HG02852 (cell line): ENCODE measurements at regions not wholly inside any gene's neighbourhood (a gene's known extent, or its start where the extent isn't known, plus 50 kb on each side); places are given as distances from the start of the nearest gene placed in this dataset.
"Not testable (repeated sequence)": the region's sequence is repeated elsewhere in the genome, so short reads cannot be mapped to it uniquely, and the experiment has no call there.

ENCODE experiments used
- ATAC-seq: cut with Tn5 transposase; IDR thresholded peaks from one replicate; pipeline ENCODE4 v1.9.1; 2021; ENCODE audit warnings: mild to moderate bottlenecking, moderate library complexity; ENCODE audit not compliant: unreplicated experiment

DNA sequence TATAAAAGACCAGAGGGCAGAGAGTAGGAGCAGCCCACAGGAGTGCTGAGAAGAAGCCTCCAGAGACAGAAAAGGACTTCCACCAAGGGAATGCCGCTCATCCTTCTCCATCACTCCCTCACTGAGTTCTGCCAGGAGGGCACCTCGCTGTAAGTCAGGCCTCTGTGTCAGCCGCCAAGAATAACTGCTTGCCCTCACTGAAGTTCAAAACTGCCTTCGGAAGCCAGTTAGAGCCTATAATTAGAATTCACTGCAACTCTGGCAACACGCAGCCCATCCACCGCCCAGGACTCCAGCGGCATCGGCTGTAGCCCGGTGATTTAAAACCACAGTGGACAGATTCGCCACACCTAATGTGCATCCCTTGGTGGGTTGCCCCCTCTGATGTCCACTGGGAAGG lies 281.8 kb upstream of the ZNF507 start:
- ATAC-seq, result no peak

DNA sequence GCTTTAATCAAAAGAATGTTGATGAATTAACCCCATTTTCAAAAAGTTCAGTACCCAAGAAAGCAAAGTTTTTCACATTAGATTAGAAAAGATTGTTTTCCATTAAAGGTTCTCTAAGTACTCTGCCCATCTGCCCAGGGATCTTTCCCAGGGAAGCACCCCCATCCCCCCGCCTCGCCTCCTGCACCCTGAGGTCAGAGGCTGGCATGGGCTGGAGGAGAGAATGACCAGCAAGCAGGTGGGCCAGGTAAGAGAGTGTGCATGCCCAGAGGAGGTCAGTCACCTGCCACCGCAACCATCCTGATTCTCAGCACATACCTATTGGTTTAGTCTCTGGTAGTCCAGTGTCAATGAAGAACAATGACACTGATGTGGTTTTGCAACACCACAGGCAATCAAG lies 279.4 kb upstream of the ZNF507 start:
- ATAC-seq, result no peak

DNA sequence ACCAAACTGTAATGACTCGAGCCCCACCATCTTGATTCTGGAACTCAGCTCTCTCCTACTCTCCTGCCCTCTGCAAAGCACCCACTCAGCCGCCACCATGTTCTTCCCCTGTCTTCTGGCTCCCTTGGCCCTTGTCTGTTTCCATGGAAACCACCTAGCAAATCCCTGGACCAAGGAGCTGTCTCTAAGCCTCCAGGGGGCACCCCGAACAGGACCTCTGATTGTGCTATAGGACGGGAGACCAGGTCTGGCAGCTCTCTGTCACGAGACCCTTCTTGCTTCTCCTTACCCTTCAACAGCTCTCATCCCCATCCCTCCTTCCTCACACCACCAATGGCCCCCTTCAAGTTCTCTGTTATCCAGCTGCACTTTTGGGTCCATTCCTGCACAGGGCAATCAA lies 277.7 kb upstream of the ZNF507 start:
- ATAC-seq, result no peak

DNA sequence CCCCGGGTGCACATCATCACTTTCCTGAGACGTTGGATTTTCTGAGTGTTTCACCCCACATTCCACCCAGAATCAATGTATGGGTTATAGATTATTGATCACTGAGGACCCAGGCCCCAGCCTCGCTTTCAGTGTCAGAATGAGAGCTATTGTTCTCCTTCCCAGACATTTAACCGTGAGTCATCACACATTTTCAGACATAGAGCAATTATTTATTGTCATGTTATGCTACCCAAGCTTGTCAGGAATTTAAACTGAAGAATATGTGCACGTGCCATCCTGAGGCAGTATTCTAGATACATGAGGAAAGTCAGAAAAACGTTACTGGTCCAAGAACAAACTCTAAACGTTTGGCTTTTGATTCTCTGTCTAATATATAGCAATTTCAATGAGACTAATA lies 276.6 kb upstream of the ZNF507 start:
- no peak for ATAC-seq

DNA sequence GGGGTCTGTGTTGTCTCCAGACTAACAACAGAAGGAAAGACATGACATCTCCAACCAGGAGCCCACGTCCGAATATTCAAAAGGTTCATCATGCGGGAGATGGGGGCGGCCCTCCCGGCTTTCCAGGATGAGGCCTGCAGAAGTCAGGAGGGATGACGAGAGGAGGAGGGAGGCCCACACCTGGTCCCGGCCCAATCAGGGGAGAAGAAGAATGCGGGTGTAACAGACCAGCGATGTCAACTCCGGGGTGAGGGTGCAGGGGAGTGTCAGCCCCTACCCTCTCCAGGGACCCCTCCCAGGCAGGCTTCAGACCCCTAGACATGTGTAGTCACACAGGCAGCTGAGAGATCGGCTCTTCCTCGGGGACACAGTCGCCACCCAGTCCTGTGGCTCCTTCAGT lies 275.3 kb upstream of the ZNF507 start:
- no peak for ATAC-seq

DNA sequence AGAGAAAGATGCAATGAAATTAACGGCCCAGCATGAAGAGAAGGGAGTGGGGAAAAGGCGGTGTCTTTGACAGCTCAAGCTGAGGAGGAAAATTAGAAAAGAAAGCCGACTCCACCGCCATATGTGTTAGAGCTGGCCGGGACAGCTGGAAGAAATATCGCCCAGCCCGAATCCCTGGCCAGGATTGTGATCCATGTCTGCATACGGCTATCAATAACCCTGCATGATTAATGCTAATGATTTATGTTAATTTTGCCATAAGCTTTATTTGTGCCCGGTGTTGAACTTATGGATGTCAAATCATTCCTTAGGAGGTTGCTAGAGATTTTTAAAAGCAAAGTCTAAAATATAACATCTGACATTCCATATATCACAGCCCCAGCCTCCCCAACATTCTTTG lies 263.4 kb upstream of the ZNF507 start:
- ATAC-seq, result no peak

DNA sequence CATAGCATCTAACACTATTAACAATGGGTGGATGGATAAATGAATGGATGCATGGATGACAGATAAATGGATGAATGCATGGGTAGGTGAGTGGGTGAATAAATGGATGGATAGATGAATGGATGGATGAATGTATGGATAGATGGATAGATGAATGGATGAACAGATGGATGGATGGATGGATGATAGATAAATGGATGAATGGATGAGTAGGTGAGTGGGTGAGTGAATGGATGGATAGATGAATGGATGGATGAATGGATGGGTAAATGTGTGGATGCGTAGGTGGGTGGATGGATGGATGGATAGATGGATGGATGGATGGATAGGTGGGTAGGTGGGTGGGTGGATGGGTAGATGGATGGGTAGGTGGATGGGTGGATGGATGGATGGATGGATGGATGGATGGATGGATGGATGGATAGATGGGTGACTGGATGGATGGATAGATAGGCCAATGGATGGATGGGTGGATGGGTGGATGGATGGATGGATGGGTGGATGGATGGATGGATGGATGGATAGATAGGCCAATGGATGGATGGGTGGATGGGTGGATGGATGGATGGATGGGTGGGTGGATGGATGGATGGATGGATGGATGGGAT lies 260.6 kb upstream of the ZNF507 start:
- not testable (repeated sequence) for ATAC-seq

DNA sequence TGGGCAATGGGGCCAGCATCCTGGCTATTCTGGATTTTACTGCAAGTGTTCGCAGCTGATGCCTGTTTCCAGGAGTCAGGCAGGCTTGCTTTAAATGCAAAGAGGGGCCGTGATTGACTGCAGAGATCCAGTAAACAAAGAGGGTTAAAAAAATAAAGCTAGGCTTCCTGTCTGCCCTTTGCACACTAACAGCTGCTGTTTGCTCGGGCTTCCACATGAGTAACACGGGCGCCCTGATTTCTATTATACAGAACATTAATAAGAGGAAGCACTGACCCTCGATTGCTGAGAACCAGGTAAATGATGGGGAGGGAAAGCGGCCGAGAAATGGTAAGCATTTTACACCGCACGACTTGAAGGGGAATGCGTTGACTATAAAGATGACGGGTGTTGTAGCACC lies 254.2 kb upstream of the ZNF507 start:
- ATAC-seq, result no peak

DNA sequence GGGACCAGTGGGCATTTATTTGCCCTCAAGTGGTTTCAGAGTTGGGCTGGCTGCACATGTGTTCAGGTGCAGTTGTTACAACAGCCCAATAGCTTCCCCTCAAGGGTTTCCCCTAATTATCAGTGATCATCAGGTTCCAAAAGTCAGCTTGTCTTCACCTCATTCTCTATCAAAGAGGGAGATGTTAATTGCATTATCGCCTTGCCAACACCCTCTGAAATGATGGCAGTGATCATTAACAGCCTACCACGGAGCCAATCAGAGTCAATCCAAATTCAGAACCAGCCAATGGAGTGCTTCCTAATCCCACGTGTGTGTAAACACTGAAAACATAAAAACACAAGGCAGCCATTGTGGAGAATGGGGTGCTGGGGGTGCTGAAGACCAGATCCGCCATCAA lies 248.4 kb upstream of the ZNF507 start:
- ATAC-seq, result no peak

DNA sequence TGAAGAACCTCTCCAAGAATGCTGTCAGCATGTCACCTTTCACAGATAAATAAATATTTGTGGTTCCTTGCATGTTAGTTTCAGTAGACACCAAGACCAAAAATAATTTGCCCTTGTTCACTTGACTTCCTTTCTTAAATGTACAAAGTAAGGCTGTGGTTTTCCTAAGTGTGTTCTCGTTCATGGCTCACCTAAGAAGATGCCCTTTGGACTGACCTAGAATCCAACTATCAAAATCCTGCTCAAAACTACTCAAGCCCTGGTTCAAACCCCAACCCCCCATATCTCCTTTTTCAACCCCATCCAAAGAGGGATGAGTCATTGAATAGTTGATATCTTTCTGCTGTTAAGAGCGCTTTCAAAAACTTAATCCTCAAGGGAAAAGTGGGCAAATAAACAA lies 247.8 kb upstream of the ZNF507 start:
- no peak for ATAC-seq

DNA sequence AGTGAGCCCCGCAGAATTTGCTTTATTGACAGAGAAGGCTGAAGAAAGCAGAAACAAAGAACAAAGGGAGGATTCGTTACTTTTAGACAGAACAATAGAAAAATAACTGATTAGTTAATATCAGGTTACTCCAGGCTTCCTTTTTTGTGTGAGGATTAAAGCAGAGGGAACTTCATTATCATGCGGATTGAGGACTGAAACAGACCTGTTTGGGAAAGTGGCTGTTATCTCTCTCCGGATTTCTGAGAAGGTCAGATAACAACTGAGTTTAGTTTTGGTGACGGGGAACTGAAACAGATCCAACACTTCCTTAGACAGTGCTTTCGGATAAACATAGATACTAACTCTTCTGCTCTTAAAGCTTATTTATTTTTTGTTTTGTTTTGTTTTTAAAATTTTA lies 246.4 kb upstream of the ZNF507 start:
- no peak for ATAC-seq

DNA sequence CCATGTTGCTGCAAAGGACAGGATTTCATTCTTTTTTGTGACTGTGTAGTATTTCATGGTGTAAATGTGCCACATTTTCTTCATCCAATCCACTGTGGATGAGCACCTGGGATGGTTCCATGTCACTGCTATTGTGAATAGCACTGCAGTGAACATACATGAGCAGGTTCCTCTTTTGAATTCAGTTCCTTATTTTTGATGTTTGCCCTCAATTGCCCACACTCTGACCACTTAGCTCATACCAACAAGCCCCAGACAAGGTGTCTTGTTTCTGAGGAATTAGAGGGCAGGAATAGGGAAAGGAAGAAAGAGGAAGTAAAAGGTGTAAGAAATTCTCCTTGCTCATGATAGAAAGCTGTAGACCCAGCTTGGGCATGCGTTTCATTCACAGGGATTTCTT lies 244.2 kb upstream of the ZNF507 start:
- no peak for ATAC-seq

DNA sequence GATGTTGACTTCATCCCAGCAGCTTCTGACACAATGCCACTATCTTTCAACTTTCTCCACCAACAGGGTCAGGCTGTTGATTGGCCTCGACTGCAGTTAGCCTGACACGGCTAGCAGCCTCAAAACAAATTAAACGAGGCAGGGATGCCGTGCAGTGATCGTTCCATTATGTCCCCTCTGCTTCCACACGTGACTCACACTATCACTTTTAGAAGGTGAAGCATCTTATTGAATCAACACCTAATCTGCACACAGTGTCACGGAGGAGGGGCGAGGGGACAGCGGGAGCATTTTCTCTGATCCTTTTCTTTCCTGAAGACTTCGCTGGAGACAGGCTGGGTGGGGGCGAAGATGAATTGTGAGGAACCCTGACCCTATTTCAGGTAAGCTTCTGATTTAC lies 241.9 kb upstream of the ZNF507 start:
- ATAC-seq, result no peak

DNA sequence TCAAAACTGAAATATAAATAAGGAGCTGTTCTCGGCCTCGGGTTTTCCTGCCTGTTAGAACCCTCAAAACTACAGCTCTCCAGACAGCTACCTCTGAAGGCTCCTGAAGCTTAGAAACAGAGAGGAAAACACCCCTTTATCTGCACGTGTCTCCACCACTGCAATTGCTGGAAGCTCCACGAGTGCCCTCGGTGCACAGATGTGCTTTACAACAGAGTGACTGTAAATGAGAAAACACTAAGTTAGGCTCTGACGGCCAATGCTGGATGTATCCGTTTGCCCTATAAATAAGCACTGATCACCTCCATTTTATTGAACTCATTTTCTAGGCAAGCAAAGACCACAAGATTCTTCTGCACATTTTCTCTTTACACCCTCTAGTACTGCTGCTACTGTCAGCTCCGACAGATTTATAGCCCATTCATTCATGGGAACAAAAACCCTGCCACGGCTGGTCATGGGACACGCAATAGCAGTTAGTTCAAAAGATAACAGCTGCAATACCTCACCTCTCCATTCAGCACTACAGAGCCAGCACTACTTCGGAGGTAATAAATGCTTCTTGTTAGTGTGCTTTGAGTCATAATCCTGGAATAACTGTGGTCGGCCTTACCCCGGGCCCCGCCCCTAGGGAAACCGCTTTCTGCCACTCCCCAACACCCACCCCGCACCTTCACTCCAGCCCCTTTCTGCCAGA lies 241.1 kb upstream of the ZNF507 start:
- ATAC-seq, result no peak

DNA sequence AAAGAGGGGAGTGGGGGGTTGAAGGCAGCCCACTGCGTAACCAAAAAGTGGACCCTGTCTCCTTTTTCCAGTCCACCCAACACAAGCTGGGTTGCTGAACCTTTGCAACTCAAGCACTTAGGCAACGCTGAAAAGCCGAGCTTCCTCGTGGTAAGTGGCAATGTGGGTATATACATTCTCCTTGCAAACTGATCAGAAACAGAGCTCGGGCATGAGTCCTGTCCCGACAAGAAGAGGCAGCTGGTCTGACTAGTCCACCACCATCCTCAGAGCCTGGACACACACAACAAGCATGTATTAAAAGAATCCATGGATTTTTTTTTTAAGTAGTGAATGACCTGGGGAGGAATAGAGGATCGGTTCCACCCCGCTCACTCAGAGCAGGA lies 240.6 kb upstream of the ZNF507 start:
- no peak for ATAC-seq

DNA sequence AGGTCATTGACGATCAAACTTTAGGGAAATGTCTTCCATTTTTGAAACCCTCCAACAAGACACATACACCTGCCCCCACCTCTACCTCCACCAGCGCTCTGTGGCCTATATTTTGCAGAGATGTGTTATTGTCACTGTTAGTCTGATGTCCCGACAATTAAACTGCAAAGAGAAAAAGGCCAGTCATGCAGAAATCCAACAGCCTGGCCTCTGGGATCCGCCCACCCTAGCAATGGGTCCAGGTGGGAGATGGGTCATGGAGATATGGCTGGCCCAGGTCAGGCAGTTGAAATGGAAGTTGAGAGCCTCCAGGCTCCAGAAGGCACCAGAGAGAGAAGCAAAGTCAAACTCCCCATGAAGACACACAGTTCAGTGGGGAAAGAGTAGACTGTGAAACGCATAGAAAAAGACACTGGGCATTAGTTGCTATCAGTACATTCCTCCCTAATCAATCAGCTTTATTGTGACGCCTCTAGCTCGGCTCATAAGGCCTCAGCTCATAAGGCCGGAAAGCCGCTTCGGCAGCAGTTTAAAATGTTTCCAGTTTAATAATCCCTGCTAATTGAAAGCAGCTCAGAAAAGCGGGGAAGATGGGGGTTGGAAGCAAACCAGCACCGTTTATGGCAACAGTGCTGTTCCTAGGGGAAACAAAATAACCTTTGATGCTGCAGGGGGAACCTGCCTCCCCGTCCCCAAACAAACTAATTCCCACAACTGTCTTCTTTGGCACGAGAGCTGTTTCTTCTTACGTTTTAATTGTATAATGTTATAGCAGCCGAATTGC lies 239.7 kb upstream of the ZNF507 start:
- no peak for ATAC-seq

DNA sequence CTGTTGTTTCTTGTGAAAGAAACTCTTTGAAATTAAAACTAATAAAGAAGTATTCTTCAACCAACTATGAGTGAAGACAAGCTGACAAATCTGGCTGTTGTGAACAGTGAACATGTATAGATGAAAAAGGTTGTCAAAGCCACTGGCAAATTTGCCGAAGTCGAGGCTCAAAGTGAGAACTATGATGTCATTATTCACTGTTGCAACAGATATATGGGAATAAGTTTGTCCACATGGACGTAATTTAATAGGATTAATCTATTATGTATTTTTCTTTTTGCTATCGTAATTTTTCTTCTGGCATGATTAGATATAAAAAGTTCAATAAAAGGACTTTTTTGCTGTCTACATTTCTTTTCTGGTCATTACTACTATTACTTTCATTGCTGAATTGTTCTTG lies 223.2 kb upstream of the ZNF507 start:
- no peak for ATAC-seq

DNA sequence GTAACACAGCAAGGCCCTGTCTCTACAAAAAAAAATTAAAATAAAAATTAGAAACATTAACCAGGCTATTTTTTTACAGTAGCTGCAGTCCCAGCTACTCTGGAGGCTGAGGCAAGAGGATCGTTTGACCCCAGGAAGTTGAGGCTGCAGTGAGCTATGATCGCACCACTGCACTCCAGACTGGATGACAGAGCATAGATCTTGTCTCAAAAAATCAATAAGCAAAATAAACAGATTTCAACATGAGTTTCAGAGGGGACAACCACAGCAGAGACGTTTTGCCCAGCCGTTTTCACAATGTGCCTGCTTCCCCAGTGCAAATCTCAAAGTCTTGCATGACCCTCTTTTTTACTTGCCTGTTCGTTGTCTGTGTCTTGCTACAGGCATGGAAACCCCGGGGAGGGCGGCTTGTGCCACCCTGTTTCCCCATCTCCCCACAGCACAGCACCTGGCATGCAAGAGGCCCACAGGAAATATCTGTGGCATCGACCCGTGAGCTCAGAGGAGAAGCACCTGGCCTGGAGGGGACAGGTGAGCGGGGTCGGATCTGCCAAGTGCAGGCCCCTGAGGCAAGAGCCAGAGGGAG lies 222.0 kb upstream of the ZNF507 start:
- ATAC-seq, result no peak

DNA sequence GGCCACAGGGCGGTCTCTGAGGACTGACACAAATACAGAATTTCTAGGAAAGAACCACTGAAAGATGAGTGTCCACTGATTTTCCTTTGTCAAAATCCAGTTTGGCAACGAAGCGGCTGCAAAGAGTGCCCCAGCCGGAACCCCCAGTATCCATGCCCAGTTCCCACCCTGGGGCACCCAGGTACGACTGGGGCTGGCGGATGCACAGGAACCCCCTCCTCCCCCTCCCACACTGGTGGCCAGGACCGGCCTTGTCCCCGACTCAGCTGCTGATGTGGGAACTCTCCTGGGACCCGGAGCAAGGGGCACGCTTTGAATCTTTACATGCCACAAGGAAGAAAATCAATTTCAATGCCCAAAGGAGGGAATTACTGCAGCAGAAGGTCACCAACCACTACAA lies 220.8 kb upstream of the ZNF507 start:
- no peak for ATAC-seq

DNA sequence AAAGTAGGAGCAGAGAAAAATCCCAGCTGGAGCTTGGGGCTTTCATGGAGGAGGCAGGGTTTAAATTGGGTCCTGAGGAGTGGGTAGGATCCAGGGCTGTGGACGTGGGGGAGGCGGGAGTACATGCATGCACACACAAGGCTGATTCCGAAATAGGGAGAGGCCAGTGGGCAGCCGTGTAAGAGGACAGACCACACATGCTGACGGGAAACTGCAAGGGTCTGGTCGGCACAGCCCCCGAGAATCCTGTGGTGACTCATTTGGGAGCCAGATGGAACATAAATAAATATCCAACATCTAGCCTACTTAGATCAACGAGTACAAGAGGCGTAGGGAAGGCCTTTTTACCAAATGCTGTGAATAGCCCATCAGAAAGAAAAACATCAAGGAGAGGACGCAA lies 216.3 kb upstream of the ZNF507 start:
- no peak for ATAC-seq

DNA sequence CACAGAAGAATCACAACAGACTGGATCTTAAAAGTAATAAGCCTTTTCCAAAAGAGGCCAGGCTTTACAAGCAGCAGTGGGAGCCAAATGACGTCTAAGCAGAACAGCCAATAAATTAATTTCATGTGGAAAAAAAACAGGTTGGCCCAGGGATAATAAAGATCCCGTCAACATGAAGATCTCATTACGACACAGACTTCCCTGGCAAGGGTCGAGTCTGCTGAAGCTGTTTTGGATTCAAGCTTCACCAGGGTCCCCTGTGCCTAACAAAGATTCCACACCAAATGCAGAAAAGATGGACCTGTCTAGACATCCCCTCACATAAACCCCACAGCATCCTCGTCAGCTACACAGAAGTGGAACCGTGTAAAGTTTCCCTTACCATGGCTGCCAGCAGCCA lies 215.1 kb upstream of the ZNF507 start:
- ATAC-seq, result no peak

DNA sequence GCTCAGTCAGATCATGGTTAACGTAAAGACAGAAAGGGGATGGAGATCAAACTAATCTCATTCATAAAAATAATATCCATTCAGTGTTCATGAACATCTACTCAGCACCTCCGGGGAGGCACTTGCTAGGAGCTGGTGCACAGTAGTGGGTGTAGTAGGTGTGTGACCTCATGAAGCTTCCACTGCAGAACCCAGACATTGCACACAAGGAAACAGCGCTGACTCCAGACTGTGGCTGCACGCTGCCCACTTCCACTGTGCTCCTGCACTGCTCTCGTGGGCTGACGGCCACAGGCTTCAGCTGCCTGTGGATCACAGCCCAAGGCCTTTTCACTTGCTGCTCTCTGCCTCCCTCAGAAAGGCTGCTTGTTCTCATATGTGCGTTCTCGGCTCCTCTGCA lies 214.4 kb upstream of the ZNF507 start:
- no peak for ATAC-seq
